ENCODE measurements at regions not wholly inside any gene's neighbourhood (a gene's known extent, or its start where the extent isn't known, plus 50 kb on each side); places are given as distances from the start of the nearest gene placed in this dataset.

- TF ChIP-seq CTCF (IDR thresholded peaks at IDR 0.05) (no peak), POLR2A (IDR thresholded peaks at IDR 0.05) (no peak)
Observed at GRCh38 chr11:128048121-128048520, 539.2 kb downstream of the ETS1 start.

Measured in prostate gland (tissue), 2 donors.